Liver (tissue), 8 donors: ENCODE measurements at regions not wholly inside any gene's neighbourhood (a gene's known extent, or its start where the extent isn't known, plus 50 kb on each side); places are given as distances from the start of the nearest gene placed in this dataset.

Experiments
- DNase-seq: peaks from one replicate; pipeline ENCODE4 v3.0.0-alpha.2; 2017; ENCODE audit warnings: low spot score
- H3K27ac ChIP-seq, 2 donors: one replicate each; pipeline ENCODE4 v1.7.0; 2013; ENCODE audit warnings: inconsistent platforms in 2 of 2, low read length in 2 of 2, control low read depth in 1 of 2, low read depth in 1 of 2, mild to moderate bottlenecking in 1 of 2
- H3K27me3 ChIP-seq, 4 donors: one replicate each; pipeline versions ENCODE4 v1.6.1 to v1.7.0; 2013; ENCODE audit warnings: low read length in 3 of 4, inconsistent platforms in 1 of 4, mild to moderate bottlenecking in 1 of 4, moderate library complexity in 1 of 4; ENCODE audit not compliant: control insufficient read depth in 4 of 4, insufficient read depth in 4 of 4
- H3K36me3 ChIP-seq, 4 donors: one replicate each; pipeline versions ENCODE4 v1.6.1 to v1.7.0; 2013; ENCODE audit warnings: low read length in 3 of 4, mild to moderate bottlenecking in 3 of 4, low read depth in 1 of 4, moderate library complexity in 1 of 4; ENCODE audit not compliant: control insufficient read depth in 4 of 4, insufficient read depth in 3 of 4
- H3K4me1 ChIP-seq, 4 donors: one replicate each; pipeline versions ENCODE4 v1.6.1 to v1.7.0; 2013; ENCODE audit warnings: low read length in 3 of 4, mild to moderate bottlenecking in 3 of 4, moderate library complexity in 1 of 4; ENCODE audit not compliant: control insufficient read depth in 4 of 4, insufficient read depth in 4 of 4
- H3K4me3 ChIP-seq, 3 donors: one replicate each; pipeline versions ENCODE4 v1.6.1 to v1.7.0; 2013; ENCODE audit warnings: low read length in 3 of 3, control low read depth in 1 of 3, low read depth in 1 of 3, mild to moderate bottlenecking in 1 of 3
- H3K9ac ChIP-seq, 2 donors: one replicate each; pipeline ENCODE4 v1.7.0; 2013; ENCODE audit warnings: low read length in 2 of 2, mild to moderate bottlenecking in 2 of 2, moderate library complexity in 2 of 2, control low read depth in 1 of 2, low read depth in 1 of 2
- H3K9me3 ChIP-seq, 4 donors: one replicate each; pipeline versions ENCODE4 v1.6.1 to v1.7.0; 2013; ENCODE audit warnings: low read length in 3 of 4; ENCODE audit not compliant: control insufficient read depth in 4 of 4
- CTCF ChIP-seq: fragments of 150-350 bp; IDR thresholded peaks from 2 replicates; pipeline ENCODE4 v1.5.1; 2017; ENCODE audit warnings: improper control_type of control experiment, low read depth, low read length; ENCODE audit not compliant: missing input control
- EGR1 ChIP-seq, 2 donors: IDR thresholded peaks; 2 replicates each; pipeline ENCODE4 v1.6.1; 2016 to 2018; ENCODE audit warnings: antibody characterized with exemption in 2 of 2, low read depth in 2 of 2
- FOXA1 ChIP-seq: IDR thresholded peaks from 2 replicates; pipeline ENCODE4 v1.6.1; 2016; ENCODE audit warnings: antibody characterized with exemption
- FOXA2 ChIP-seq: IDR thresholded peaks from 2 replicates; pipeline ENCODE4 v1.6.1; 2016; ENCODE audit warnings: antibody characterized with exemption
- GABPA ChIP-seq, 2 donors: IDR thresholded peaks in 1 of 2; conservative IDR thresholded peaks in 1 of 2; 2 replicates each; pipeline ENCODE4 v1.6.1; 2016; ENCODE audit warnings: antibody characterized with exemption in 2 of 2, mild to moderate bottlenecking in 1 of 2, moderate library complexity in 1 of 2
- HNF4A ChIP-seq, 2 donors: conservative IDR thresholded peaks; 2 replicates each; pipeline ENCODE4 v1.6.1; 2016; ENCODE audit warnings: antibody characterized with exemption in 2 of 2, mild to moderate bottlenecking in 2 of 2
- HNF4G ChIP-seq: IDR thresholded peaks from 2 replicates; pipeline ENCODE4 v1.6.1; 2016; ENCODE audit warnings: antibody characterized with exemption
- JUND ChIP-seq, 2 donors: IDR thresholded peaks; 2 replicates each; pipeline ENCODE4 v1.6.1; 2016; ENCODE audit warnings: antibody characterized with exemption in 2 of 2
- NR2F2 ChIP-seq: IDR thresholded peaks from 2 replicates; pipeline ENCODE4 v1.6.1; 2016; ENCODE audit warnings: antibody characterized with exemption
- RAD21 ChIP-seq, 2 donors: IDR thresholded peaks; 2 replicates each; pipeline ENCODE4 v1.6.1; 2016; ENCODE audit warnings: antibody characterized with exemption in 2 of 2, mild to moderate bottlenecking in 2 of 2
- REST ChIP-seq: IDR thresholded peaks from 2 replicates; pipeline ENCODE4 v1.6.1; 2016; ENCODE audit warnings: antibody characterized with exemption, mild to moderate bottlenecking
- RXRA ChIP-seq, 2 donors: IDR thresholded peaks; 2 replicates each; pipeline ENCODE4 v1.6.1; 2017 to 2018; ENCODE audit warnings: antibody characterized with exemption in 2 of 2, mild to moderate bottlenecking in 1 of 2
- SP1 ChIP-seq: IDR thresholded peaks from 2 replicates; pipeline ENCODE4 v1.6.1; 2018; ENCODE audit warnings: antibody characterized with exemption, mild to moderate bottlenecking
- TAF1 ChIP-seq: conservative IDR thresholded peaks from 2 replicates; pipeline ENCODE4 v1.6.1; 2016; ENCODE audit warnings: antibody characterized with exemption, mild to moderate bottlenecking
- YY1 ChIP-seq: IDR thresholded peaks from 2 replicates; pipeline ENCODE4 v1.6.1; 2016; ENCODE audit warnings: antibody characterized with exemption, mild to moderate bottlenecking
- WGBS: extraction: QIAGEN DNeasy Blood & Tissue Kit; methylation state at CpG from one replicate; pipeline ENCODE4 v1.1.7; 2013; 5-methylcytosine and 5-hydroxymethylcytosine counted together
- TF ChIP-seq, protein P1 (sequence below): IDR thresholded peaks from 2 replicates; pipeline ENCODE4 v1.6.1; 2016; ENCODE audit warnings: antibody characterized with exemption
- TF ChIP-seq, protein P2 (sequence below): IDR thresholded peaks from 2 replicates; pipeline ENCODE4 v1.6.1; 2016; ENCODE audit warnings: antibody characterized with exemption
- TF ChIP-seq, protein P3 (sequence below): IDR thresholded peaks from 2 replicates; pipeline ENCODE4 v1.6.1; 2016; ENCODE audit warnings: antibody characterized with exemption
- donor health status: healthy.
- donor health status: healthy.
- donor health status: healthy.
- donor health status: healthy.
- donor health status: healthy.

DNA sequence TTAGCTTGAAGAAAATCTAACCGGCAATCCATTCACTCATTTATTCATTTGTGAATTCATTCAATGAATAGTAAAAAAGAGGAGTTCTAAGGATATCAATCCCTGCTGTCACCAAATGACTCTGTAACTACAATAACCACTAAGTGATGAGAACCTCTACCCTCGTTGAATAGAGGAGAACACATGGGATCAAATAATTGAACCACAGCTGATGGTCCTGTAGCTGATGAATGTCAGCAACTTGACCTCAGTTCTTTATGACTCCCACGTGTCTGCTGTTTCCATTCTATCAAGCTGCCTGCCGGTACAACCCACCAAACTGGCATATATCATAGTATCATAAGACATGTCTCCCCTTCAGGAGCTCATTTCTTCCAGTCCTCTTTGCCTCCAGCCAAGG is 150.3 kb downstream of the PTGER3 start:
- Histone ChIP-seq H3K4me1 (no peaks in the 10 kb centered on the region), H3K36me3 (no peaks in the 10 kb centered on the region), H3K9ac (no peak overlapping the region), H3K27ac (no peak overlapping the region), H3K9me3 (no peaks in the 10 kb centered on the region), H3K4me3 (no peak overlapping the region), H3K27me3 (peaks cover 0 to 10% (median 0%) of the 10 kb centered on the region in 4 donors)
- WGBS = 67% methylated on average over 4 of the region's 4 CpGs
- no peak for DNase-seq
- TF ChIP-seq SP1 (no peak), HNF4A (conservative IDR thresholded peaks at IDR 0.05) (no peak), CTCF (no peak)

GRCh38 chr1:70899735-70900134 is 147.9 kb downstream of the PTGER3 start:
- Histone ChIP-seq H3K4me3 (no peak overlapping the region), H3K36me3 (no peaks in the 10 kb centered on the region), H3K9ac (no peak overlapping the region), H3K4me1 (no peaks in the 10 kb centered on the region), H3K27ac (no peak overlapping the region), H3K27me3 (peaks cover 0 to 10% (median 0%) of the 10 kb centered on the region in 4 donors), H3K9me3 (no peaks in the 10 kb centered on the region)
- TF ChIP-seq HNF4A (conservative IDR thresholded peaks at IDR 0.05) = no peak
- TF ChIP-seq NR2F2 = no peak
- TF ChIP-seq REST = no peak
- TF ChIP-seq TAF1 = no peak
- TF ChIP-seq CTCF = no peak
- no peak for TF ChIP-seq FOXA1
- no peak for TF ChIP-seq GABPA (IDR thresholded peaks at IDR 0.05 in 1 of 2, conservative IDR thresholded peaks at IDR 0.05 in 1 of 2)
- TF ChIP-seq, protein P1, sequence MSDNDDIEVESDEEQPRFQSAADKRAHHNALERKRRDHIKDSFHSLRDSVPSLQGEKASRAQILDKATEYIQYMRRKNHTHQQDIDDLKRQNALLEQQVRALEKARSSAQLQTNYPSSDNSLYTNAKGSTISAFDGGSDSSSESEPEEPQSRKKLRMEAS = no peak
- TF ChIP-seq, protein P2, sequence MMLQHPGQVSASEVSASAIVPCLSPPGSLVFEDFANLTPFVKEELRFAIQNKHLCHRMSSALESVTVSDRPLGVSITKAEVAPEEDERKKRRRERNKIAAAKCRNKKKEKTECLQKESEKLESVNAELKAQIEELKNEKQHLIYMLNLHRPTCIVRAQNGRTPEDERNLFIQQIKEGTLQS = no peak
- no peak for TF ChIP-seq FOXA2
- no peak for TF ChIP-seq YY1
- TF ChIP-seq EGR1 (IDR thresholded peaks at IDR 0.05; ENCODE audit: low read depth in 2 of 2) = no peak
- TF ChIP-seq JUND (IDR thresholded peaks at IDR 0.05) = no peak
- TF ChIP-seq, protein P3, sequence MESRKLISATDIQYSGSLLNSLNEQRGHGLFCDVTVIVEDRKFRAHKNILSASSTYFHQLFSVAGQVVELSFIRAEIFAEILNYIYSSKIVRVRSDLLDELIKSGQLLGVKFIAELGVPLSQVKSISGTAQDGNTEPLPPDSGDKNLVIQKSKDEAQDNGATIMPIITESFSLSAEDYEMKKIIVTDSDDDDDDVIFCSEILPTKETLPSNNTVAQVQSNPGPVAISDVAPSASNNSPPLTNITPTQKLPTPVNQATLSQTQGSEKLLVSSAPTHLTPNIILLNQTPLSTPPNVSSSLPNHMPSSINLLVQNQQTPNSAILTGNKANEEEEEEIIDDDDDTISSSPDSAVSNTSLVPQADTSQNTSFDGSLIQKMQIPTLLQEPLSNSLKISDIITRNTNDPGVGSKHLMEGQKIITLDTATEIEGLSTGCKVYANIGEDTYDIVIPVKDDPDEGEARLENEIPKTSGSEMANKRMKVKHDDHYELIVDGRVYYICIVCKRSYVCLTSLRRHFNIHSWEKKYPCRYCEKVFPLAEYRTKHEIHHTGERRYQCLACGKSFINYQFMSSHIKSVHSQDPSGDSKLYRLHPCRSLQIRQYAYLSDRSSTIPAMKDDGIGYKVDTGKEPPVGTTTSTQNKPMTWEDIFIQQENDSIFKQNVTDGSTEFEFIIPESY = no peak
- TF ChIP-seq SP1 = no peak
- no peak for TF ChIP-seq HNF4G
- TF ChIP-seq RAD21 (IDR thresholded peaks at IDR 0.05) = no peak
- no peak for TF ChIP-seq RXRA (IDR thresholded peaks at IDR 0.05)
- no peak for DNase-seq
